ENCODE measurements at regions not wholly inside any gene's neighbourhood (a gene's known extent, or its start where the extent isn't known, plus 50 kb on each side); places are given as distances from the start of the nearest gene placed in this dataset.
"Not testable (repeated sequence)": the region's sequence is repeated elsewhere in the genome, so short reads cannot be mapped to it uniquely, and the experiment has no call there.

- DNase-seq, result no peak
Observed at GRCh38 chr11:23263466-23263865, 403.2 kb upstream of the CCDC179 start.

DNA sequence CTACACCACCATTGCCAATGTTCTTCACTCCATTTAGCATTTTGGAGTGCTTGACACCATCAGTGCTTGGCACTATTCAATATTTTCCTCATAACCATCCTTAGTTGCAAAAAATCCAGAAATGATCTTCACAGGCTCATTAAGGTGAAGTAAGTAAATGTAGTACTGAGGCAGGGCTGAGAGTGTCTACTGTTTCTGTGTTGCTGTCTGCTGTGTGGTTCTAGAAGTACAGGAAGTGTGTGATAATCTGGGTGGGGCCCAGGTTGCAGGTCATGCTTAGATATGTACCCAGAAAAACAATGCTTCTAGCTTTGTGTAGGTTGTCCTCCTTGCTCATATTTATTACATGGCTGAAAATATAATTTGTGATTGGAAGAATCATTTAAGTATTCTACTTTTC lies 411.8 kb upstream of the CCDC179 start:
- DNase-seq, result no peak

DNA sequence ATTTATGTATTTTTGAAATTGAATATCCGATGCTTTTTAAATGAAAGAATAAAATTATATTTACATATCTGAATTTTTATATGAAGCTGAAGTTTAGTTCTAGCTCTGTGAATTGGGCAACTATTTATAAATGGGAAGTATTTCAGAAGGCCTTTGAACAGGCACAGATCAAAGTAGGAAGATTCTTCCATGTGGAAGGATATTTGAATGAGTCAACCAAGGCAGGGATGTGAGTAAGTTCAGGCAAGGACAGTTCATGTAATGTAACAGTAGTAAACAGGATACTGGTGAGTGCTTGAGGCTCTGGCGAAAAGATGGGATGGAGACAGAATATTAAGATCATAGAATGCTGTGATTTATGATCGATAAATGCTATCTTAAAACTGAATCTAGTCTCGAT lies 417.8 kb upstream of the CCDC179 start:
- no peak for DNase-seq

DNA sequence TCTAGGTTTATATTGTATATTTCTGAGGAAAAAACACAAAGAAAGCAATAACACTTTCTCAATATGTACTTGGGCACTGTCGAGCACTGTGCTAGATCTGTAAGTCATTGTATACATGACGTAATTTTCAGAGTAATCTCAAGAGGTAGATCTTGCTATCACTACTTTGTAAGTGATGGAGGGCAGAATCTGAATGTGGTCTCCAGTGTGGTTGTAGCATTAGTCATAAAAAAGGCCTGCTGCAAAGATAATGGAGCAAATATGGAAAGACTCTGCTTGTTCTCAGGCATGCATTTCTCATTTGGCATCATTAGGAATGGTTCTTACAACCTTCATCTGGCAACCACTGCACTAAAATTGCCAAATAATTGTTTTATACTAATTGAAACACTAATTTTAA lies 419.8 kb upstream of the CCDC179 start:
- DNase-seq, result no peak

GRCh38 chr11:23283666-23284065 lies 423.4 kb upstream of the CCDC179 start:
- no peak for DNase-seq

DNA sequence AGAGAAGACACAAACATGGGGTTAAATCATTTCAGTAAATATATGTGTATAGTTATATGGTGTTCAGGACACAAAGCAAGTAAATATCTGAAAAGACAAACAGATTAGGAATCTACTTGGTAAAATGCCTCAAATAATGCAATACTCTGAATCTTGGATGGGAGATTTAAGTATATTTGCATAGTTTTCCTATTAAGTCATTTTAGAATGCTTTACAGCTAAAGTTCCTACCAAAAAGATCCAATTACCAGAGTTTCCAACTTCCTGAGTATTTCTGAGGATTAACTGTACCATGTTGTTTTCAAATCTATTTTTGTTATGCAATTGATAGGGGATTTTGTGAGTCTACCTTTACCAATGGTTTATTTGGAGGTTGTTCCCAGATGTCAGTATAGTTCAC lies 424.4 kb upstream of the CCDC179 start:
- DNase-seq, result no peak

GRCh38 chr11:23288003-23288783 lies 427.9 kb upstream of the CCDC179 start:
- DNase-seq, result no peak

DNA sequence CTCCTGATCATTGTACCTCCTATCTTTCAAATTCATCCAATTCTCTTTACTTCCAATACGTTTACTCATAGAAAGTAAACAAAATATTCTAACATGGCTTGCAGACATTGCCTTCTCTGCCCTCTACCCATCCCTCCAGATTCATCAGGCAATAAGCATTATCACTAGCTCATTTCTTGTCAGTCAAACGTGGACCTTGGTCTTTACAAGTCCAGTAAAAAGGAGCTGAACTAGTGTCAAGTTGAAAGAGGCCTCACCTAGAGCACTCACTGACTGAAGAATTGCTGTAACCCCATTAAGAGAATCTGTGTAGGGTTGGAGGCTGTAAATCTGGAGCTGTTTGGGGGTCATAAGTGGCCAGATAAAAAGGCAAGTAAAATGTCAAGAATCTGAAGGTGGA lies 435.0 kb upstream of the CCDC179 start:
- DNase-seq, result no peak

- no peak for DNase-seq
Observed at GRCh38 chr11:23308041-23308440, 447.8 kb upstream of the CCDC179 start.

DNA sequence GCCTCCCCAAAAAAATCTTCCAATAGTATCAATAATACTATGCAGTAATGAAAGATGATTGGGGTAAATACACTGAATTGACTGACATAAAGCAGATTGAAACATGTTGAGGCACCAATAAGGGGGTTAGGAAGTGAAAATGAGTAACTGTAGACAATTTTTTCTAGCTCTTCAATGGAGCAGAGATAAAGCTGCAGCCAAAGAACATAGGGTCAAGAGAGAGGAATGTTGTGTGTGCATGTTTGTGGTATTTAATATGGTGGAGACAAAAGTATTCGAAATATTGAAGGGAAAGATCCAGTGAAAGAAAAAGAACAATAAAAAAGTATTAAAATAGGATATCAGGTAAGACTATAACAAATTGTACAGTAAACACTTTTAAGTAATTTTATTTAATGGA lies 450.0 kb upstream of the CCDC179 start:
- no peak for DNase-seq

GRCh38 chr11:23311986-23312940 lies 452.0 kb upstream of the CCDC179 start:
- DNase-seq, result no peak

GRCh38 chr11:23313001-23313400 lies 452.7 kb upstream of the CCDC179 start:
- DNase-seq, result no peak

DNA sequence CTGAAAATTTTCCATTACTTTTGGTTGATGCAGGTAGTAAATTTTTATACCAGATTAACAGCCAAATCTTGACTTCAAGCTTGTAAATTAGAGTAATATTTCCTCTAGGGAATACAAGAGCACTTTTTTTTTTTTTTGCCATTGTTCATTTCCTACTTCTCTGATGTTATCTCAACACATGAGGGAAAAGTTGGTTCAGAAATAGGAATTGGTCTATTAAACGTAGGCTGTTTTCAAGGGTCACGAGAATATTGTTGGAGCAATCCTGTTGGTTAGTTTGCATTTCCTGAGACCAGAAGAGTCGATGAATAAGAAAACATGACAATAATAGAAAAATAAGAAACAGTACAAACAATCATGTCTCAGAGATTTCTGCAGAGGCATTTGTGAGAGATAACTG lies 453.9 kb upstream of the CCDC179 start:
- no peak for DNase-seq

GRCh38 chr11:23315286-23315685 lies 455.0 kb upstream of the CCDC179 start:
- DNase-seq, result no peak

GRCh38 chr11:23317816-23318215 lies 457.5 kb upstream of the CCDC179 start:
- DNase-seq, result no peak

DNA sequence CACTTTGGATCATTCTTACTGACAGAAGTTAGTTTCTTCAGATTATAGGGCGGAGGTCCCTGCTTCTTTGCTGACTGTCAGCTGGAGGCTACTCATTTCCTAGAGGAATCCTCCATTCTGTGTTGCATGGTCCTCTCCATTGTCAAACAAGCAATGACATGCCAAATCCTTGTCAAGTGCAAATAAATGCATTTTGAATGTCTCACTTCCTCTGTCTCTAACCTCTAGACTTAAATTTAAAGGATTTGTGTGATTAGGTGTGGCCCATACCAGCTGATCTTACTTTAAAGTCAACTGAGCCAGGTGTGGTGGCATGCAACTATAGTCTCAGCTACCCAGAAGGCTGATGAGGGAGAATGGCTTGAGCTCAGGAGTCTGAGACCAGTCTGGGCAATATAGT lies 458.4 kb upstream of the CCDC179 start:
- DNase-seq, result no peak

DNA sequence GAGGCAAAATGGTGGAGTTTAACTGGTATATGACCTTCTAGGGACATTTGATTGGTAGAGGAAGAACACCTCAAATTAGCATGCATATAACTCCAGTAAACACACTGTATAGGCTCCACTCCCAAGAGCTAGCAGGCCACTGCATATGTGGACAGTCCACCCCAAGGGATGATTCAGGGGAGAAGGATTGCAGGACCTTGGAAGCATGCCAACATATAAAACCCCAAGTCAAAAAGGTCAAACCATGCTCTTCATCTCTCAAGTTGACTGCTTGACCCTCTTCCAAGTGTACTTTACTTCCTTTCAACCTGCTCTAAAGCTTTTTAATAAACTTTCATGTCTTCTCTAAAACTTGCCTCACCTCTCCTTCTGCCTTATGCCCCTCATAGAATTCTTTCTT lies 459.9 kb upstream of the CCDC179 start:
- DNase-seq, result no peak

DNA sequence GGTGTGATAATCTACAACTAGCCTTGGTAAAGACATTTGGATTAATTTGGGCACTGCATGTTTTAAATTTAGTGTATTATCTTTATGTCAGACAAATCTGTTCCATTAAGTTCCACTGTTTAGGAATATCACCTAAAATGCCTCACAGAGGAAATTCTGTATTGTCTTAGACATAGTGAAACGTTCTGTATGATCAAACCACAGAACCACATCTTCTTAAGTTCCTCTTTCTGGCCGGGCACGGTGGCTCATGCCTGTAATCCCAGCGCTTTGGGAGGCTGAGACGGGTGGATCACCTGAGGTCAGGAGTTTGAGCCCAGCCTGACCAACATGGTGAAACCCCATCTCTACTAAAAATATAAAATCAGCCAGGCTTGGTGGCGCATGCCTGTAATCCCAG lies 475.3 kb upstream of the CCDC179 start:
- not testable (repeated sequence) for DNase-seq

GRCh38 chr11:23336961-23337360 lies 476.7 kb upstream of the CCDC179 start:
- no peak for DNase-seq

- DNase-seq, result no peak
Observed at GRCh38 chr11:23353611-23354010, 493.3 kb upstream of the CCDC179 start.

DNA sequence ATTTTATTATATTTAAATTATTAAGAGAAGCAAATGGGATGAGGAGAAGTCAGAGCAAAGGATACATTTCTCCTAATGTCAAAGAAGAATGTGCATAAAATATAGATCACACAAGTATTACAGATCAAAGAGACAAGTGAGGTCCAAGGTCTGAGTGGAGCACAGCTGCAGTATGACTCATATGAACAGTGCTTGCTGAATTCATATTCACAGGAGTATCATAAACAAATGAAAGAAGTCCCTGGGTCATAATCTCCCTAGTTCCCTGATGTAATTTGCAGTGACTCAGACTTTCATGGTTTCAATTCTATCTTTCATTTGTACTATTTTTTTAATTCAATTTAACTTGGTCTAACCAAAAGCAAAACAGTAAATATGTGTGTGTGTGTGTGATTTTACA lies 499.0 kb upstream of the CCDC179 start:
- DNase-seq, result peak; percentile 17

DNA sequence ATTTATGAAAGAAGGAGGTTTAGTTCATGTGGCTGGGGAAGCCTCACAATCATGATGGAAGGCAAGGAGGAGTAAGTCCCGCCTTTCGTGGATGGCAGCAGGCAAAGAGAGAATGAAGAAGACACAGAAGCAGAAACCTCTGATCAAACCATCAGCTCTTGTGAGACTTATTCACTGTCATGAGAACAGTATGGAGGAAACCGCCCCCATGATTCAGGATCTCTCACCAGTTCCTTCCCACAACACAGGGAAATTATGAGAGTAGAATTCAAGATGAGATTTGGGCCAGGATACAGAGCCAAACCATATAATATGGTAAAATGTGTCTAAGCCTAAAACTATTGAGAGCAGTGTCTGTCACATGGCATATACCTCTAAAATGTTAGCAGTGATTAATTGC lies 503.8 kb upstream of the CCDC179 start:
- no peak for DNase-seq

- no peak for DNase-seq
Observed at GRCh38 chr11:23370580-23371275, 510.5 kb upstream of the CCDC179 start.

Data from left hindlimb (tissue), 1 donor.